Tibial nerve (tissue), 4 donors: ENCODE measurements at regions not wholly inside any gene's neighbourhood (a gene's known extent, or its start where the extent isn't known, plus 50 kb on each side); places are given as distances from the start of the nearest gene placed in this dataset.

ENCODE experiments used
- DNase-seq, 2 donors: peaks; one replicate each; pipeline ENCODE4 v3.0.0-alpha.2; 2019; ENCODE audit warnings: low spot score in 2 of 2
- H3K27ac ChIP-seq, 4 donors: fragments of 200-600 bp; sonication (generic) in 3 of 4; one replicate each; pipeline ENCODE4 v1.5.1; 2017 to 2019; ENCODE audit warnings: mild to moderate bottlenecking in 1 of 4
- H3K27me3 ChIP-seq, 2 donors: fragments of 200-600 bp; sonication (generic) in 1 of 2; one replicate each; pipeline versions ENCODE4 v1.5.1 to v1.6.0; 2017 to 2019
- H3K36me3 ChIP-seq, 3 donors: fragments of 200-600 bp; sonication (generic); one replicate each; pipeline ENCODE4 v1.5.1; 2018 to 2019
- H3K4me1 ChIP-seq, 4 donors: fragments of 200-600 bp; sonication (generic) in 3 of 4; one replicate each; pipeline ENCODE4 v1.5.1; 2017 to 2019
- H3K4me3 ChIP-seq, 4 donors: fragments of 200-600 bp; sonication (generic) in 3 of 4; one replicate each; pipeline ENCODE4 v1.5.1; 2017 to 2019; ENCODE audit warnings: mild to moderate bottlenecking in 1 of 4, moderate library complexity in 1 of 4
- H3K9me3 ChIP-seq, 4 donors: fragments of 200-600 bp; sonication (generic) in 3 of 4; one replicate each; pipeline ENCODE4 v1.5.1; 2017 to 2019
- EP300 ChIP-seq, 2 donors: sonication (generic); formaldehyde crosslinking; IDR thresholded peaks; one replicate each; pipeline ENCODE4 v1.6.1; 2017; ENCODE audit warnings: antibody characterized with exemption in 2 of 2, mild to moderate bottlenecking in 1 of 2
- POLR2A ChIP-seq, 2 donors: fragments of 450-650 bp; IDR thresholded peaks; one replicate each; pipeline ENCODE4 v1.6.1; 2017; ENCODE audit warnings: antibody characterized with exemption in 2 of 2, mild to moderate bottlenecking in 2 of 2, moderate library complexity in 2 of 2
- WGBS, 2 donors: methylation state at CpG; one replicate each; pipeline ENCODE4 v1.1.5; 2018; 5-methylcytosine and 5-hydroxymethylcytosine counted together
- TF ChIP-seq, protein P1 (sequence below), 5 experiments: fragments of 200-600 bp in 3 of 5; fragments of 450-650 bp in 2 of 5; sonication (generic) in 3 of 5; IDR thresholded peaks; one replicate each; pipeline ENCODE4 v1.5.1; 2016 to 2019; ENCODE audit warnings: antibody characterized with exemption in 5 of 5, mild to moderate bottlenecking in 3 of 5, moderate library complexity in 2 of 5

GRCh38 chr13:22596171-22596863, 584.5 kb upstream of the SGCG start:
- no peaks in the 10 kb centered on the region for H3K36me3 ChIP-seq
- no peaks in the 10 kb centered on the region for H3K27me3 ChIP-seq
- H3K4me3 ChIP-seq = no peak overlapping the region
- WGBS, 2 donors = 48 to 50% methylated on average over 5 of the region's 5 CpGs
- TF ChIP-seq, protein P1, sequence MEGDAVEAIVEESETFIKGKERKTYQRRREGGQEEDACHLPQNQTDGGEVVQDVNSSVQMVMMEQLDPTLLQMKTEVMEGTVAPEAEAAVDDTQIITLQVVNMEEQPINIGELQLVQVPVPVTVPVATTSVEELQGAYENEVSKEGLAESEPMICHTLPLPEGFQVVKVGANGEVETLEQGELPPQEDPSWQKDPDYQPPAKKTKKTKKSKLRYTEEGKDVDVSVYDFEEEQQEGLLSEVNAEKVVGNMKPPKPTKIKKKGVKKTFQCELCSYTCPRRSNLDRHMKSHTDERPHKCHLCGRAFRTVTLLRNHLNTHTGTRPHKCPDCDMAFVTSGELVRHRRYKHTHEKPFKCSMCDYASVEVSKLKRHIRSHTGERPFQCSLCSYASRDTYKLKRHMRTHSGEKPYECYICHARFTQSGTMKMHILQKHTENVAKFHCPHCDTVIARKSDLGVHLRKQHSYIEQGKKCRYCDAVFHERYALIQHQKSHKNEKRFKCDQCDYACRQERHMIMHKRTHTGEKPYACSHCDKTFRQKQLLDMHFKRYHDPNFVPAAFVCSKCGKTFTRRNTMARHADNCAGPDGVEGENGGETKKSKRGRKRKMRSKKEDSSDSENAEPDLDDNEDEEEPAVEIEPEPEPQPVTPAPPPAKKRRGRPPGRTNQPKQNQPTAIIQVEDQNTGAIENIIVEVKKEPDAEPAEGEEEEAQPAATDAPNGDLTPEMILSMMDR (IDR thresholded peaks at IDR 0.05) = no peak
- no peak for TF ChIP-seq POLR2A (IDR thresholded peaks at IDR 0.05)
- TF ChIP-seq EP300 (IDR thresholded peaks at IDR 0.05) = no peak
- peaks cover 0 to 4% (median 0%) of the 10 kb centered on the region in 4 donors for H3K4me1 ChIP-seq
- H3K9me3 ChIP-seq = no peaks in the 10 kb centered on the region
- H3K27ac ChIP-seq = peak overlapping the region in 2 of 4 donors; percentile 13 to 18
- DNase-seq = no peak

GRCh38 chr13:22599156-22599555, 581.6 kb upstream of the SGCG start:
- H3K9me3 ChIP-seq = peaks cover 0 to 2% (median 0%) of the 10 kb centered on the region in 4 donors
- H3K4me3 ChIP-seq = no peak overlapping the region
- peaks cover 0 to 4% (median 0%) of the 10 kb centered on the region in 4 donors for H3K4me1 ChIP-seq
- H3K27me3 ChIP-seq = no peaks in the 10 kb centered on the region
- no peak for DNase-seq
- H3K36me3 ChIP-seq = no peaks in the 10 kb centered on the region
- TF ChIP-seq, protein P1 (IDR thresholded peaks at IDR 0.05) = no peak
- TF ChIP-seq EP300 (IDR thresholded peaks at IDR 0.05) (no peak), POLR2A (IDR thresholded peaks at IDR 0.05) (no peak)
- no peak overlapping the region for H3K27ac ChIP-seq

GRCh38 chr13:22618002-22618401, 562.8 kb upstream of the SGCG start:
- H3K4me3 ChIP-seq = no peak overlapping the region
- H3K27me3 ChIP-seq = no peaks in the 10 kb centered on the region
- no peaks in the 10 kb centered on the region for H3K36me3 ChIP-seq
- 85 to 92% methylated on average over 3 of the region's 3 CpGs for WGBS, 2 donors
- no peak for TF ChIP-seq EP300 (IDR thresholded peaks at IDR 0.05)
- TF ChIP-seq POLR2A (IDR thresholded peaks at IDR 0.05) = no peak
- TF ChIP-seq, protein P1 (IDR thresholded peaks at IDR 0.05) = no peak
- no peak overlapping the region for H3K27ac ChIP-seq
- H3K4me1 ChIP-seq = no peaks in the 10 kb centered on the region
- peaks cover 0 to 5% (median 0%) of the 10 kb centered on the region in 4 donors for H3K9me3 ChIP-seq
- DNase-seq = no peak

GRCh38 chr13:22625691-22626090, 555.1 kb upstream of the SGCG start:
- no peaks in the 10 kb centered on the region for H3K9me3 ChIP-seq
- no peak for TF ChIP-seq POLR2A (IDR thresholded peaks at IDR 0.05)
- TF ChIP-seq EP300 (IDR thresholded peaks at IDR 0.05) = no peak
- TF ChIP-seq, protein P1 (IDR thresholded peaks at IDR 0.05) = no peak
- no peaks in the 10 kb centered on the region for H3K36me3 ChIP-seq
- no peaks in the 10 kb centered on the region for H3K4me1 ChIP-seq
- 92 to 96% methylated on average over 5 of the region's 5 CpGs for WGBS, 2 donors
- no peak for DNase-seq
- no peak overlapping the region for H3K4me3 ChIP-seq
- H3K27me3 ChIP-seq = no peaks in the 10 kb centered on the region
- H3K27ac ChIP-seq = no peak overlapping the region

DNA sequence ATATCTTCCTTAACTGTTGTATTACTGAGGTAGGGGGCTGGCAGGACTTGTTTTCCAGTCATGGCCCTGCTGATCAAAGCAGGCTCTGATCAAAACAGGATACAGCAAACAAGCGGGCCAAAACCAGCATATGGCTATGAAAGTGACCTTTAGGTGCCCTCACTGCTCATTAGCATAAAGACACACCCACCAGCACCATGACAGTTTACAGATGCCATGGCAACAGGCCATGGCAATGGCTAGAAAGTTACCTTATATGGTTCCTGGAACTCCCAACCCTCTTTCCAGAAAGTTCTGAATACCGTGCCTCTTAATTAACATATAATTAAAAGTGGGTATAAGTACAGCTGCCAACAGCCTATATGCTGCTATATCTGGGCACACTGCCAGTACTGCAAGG, 551.4 kb upstream of the SGCG start:
- WGBS, 2 donors = 76 to 80% methylated on average over 2 of the region's 2 CpGs
- Histone ChIP-seq H3K36me3 (no peaks in the 10 kb centered on the region), H3K4me3 (no peak overlapping the region), H3K27ac (no peak overlapping the region), H3K4me1 (no peaks in the 10 kb centered on the region), H3K9me3 (peaks cover 0 to 9% (median 2%) of the 10 kb centered on the region in 4 donors), H3K27me3 (no peaks in the 10 kb centered on the region)
- DNase-seq = no peak
- TF ChIP-seq POLR2A (IDR thresholded peaks at IDR 0.05) = no peak
- no peak for TF ChIP-seq EP300 (IDR thresholded peaks at IDR 0.05)
- TF ChIP-seq, protein P1 (IDR thresholded peaks at IDR 0.05) = no peak
